Endothelial cell of umbilical vein (primary cell): ENCODE measurements at regions not wholly inside any gene's neighbourhood (a gene's known extent, or its start where the extent isn't known, plus 50 kb on each side); places are given as distances from the start of the nearest gene placed in this dataset.

Experiments
- BruUV-seq: library from RNA; stranded (reverse); fragments of 400-500 nt; replicated peaks from 2 replicates; lab custom pipeline; 2021; lab: Mats Ljungman, UMichigan
- CTCF ChIA-PET: fragments of 300-600, 350-600 bp; sonication (Branson Sonifier 250); formaldehyde crosslinking; loops from one replicate; lab custom pipeline; 2021; ENCODE audit warnings: antibody characterized with exemption, inconsistent platforms; lab: Charles Lee
- POLR2A ChIA-PET: fragments of 300-600, 350-600 bp; sonication (Branson Sonifier 250); formaldehyde crosslinking; loops from one replicate; lab custom pipeline; 2021; ENCODE audit warnings: antibody characterized with exemption, inconsistent platforms; lab: Charles Lee
- DNase-seq: peaks from one replicate; pipeline ENCODE4 v3.0.0-alpha.2; 2011; ENCODE audit warnings: low read depth, low spot score
- FAIRE-seq: peaks from 2 replicates; lab custom pipeline; 2011; peaks lifted over from hg19 to GRCh38; lab: Jason Lieb, UNC
- H2AFZ ChIP-seq: 2 replicates; pipeline ENCODE4 v1.6.0; 2012; ENCODE audit warnings: low read depth, low read length, control low read depth, inconsistent platforms
- H3K27ac ChIP-seq: 2 replicates; pipeline ENCODE4 v1.5.1; 2011; ENCODE audit warnings: low read depth, mild to moderate bottlenecking, control low read depth, low read length, moderate library complexity; ENCODE audit not compliant: insufficient read depth
- H3K27me3 ChIP-seq, 2 experiments: 2 replicates each; pipeline versions ENCODE4 v1.6.0 to v1.6.1; 2011; ENCODE audit warnings: low read length in 2 of 2, mixed read lengths in 1 of 2; ENCODE audit not compliant: control insufficient read depth in 2 of 2, insufficient read depth in 2 of 2
- H3K36me3 ChIP-seq, 2 experiments: 2 replicates in 1 of 2; 3 replicates in 1 of 2; pipeline ENCODE4 v1.5.1; 2011; ENCODE audit warnings: low read length in 2 of 2, mild to moderate bottlenecking in 1 of 2, moderate library complexity in 1 of 2; ENCODE audit not compliant: control insufficient read depth in 2 of 2, insufficient read depth in 2 of 2; ENCODE audit errors: extremely low read depth in 1 of 2
- H3K4me1 ChIP-seq: 3 replicates; pipeline ENCODE4 v1.5.1; 2011; ENCODE audit warnings: mild to moderate bottlenecking, low read length; ENCODE audit not compliant: control insufficient read depth, insufficient read depth; ENCODE audit errors: extremely low read depth
- H3K4me2 ChIP-seq: 2 replicates; pipeline ENCODE4 v1.6.1; 2011; ENCODE audit warnings: low read length, control low read depth, mixed read lengths; ENCODE audit not compliant: insufficient read depth
- H3K4me3 ChIP-seq, 3 experiments: fragments of 200-600 bp in 1 of 3; sonication (generic), shearing (Covaris generic) in 1 of 3; replicated peaks in 1 of 3; 2 replicates each; pipeline ENCODE4 v1.5.1; 2011 to 2016; ENCODE audit warnings: control low read depth in 3 of 3, low read length in 3 of 3, mild to moderate bottlenecking in 2 of 3, inconsistent platforms in 1 of 3, low read depth in 1 of 3, moderate library complexity in 1 of 3; ENCODE audit not compliant: insufficient read depth in 1 of 3
- H3K79me2 ChIP-seq: 2 replicates; pipeline ENCODE4 v1.6.0; 2012; ENCODE audit warnings: low read length, inconsistent platforms; ENCODE audit not compliant: control insufficient read depth, insufficient read depth
- H3K9ac ChIP-seq: replicated peaks from 2 replicates; pipeline ENCODE3; 2011; ENCODE audit warnings: low read length, control low read depth; ENCODE audit not compliant: insufficient read depth; ENCODE audit errors: extremely low read depth
- H3K9me1 ChIP-seq: replicated peaks from 3 replicates; pipeline ENCODE4 v1.6.0; 2011; ENCODE audit warnings: mild to moderate bottlenecking, low read length; ENCODE audit not compliant: control insufficient read depth, insufficient read depth; ENCODE audit errors: extremely low read depth
- H3K9me3 ChIP-seq: replicated peaks from 2 replicates; pipeline ENCODE4 v1.5.1; 2012; ENCODE audit warnings: low read length, inconsistent platforms; ENCODE audit not compliant: control insufficient read depth, insufficient read depth
- H4K20me1 ChIP-seq: replicated peaks from 2 replicates; pipeline ENCODE3; 2011; ENCODE audit warnings: mild to moderate bottlenecking, low read length; ENCODE audit not compliant: control insufficient read depth, insufficient read depth; ENCODE audit errors: extremely low read depth
- EZH2 ChIP-seq: IDR thresholded peaks from 2 replicates; pipeline ENCODE4 v1.6.1; 2012; ENCODE audit warnings: borderline replicate concordance, low read depth, mild to moderate bottlenecking, moderate library complexity, low read length, inconsistent platforms; ENCODE audit not compliant: severe bottlenecking
- FOS ChIP-seq: IDR thresholded peaks from 2 replicates; pipeline ENCODE4 v1.6.1; 2011; ENCODE audit warnings: mild to moderate bottlenecking, low read length, moderate library complexity, borderline replicate concordance; ENCODE audit not compliant: insufficient read depth
- GATA2 ChIP-seq: IDR thresholded peaks from 2 replicates; pipeline ENCODE4 v1.7.0; 2011; ENCODE audit warnings: low read depth, mild to moderate bottlenecking, moderate library complexity, mixed read lengths, low read length; ENCODE audit not compliant: insufficient read length, insufficient read depth
- JUN ChIP-seq: IDR thresholded peaks from 2 replicates; pipeline ENCODE4 v1.6.1; 2011; ENCODE audit warnings: borderline replicate concordance, low read depth; ENCODE audit not compliant: insufficient read length, insufficient read depth
- MAX ChIP-seq: IDR thresholded peaks from 2 replicates; pipeline ENCODE4 v1.6.1; 2011; ENCODE audit not compliant: insufficient read depth, insufficient read length
- MYC ChIP-seq: IDR thresholded peaks from one replicate; pipeline ENCODE4 v1.6.1; 2011; ENCODE audit warnings: mild to moderate bottlenecking, low read depth, low read length
- POLR2A ChIP-seq: IDR thresholded peaks from 2 replicates; pipeline ENCODE4 v1.6.1; 2012; ENCODE audit warnings: low read depth, mild to moderate bottlenecking, control low read depth, low read length
- POLR2AphosphoS5 ChIP-seq: IDR thresholded peaks from 2 replicates; pipeline ENCODE4 v1.6.1; 2012; ENCODE audit warnings: low read depth, mild to moderate bottlenecking, control low read depth, low read length, moderate library complexity; ENCODE audit not compliant: insufficient read depth
- dilution Hi-C: fragments of 300-500 bp; cut with MboI; formaldehyde crosslinking; loops from one replicate; pipeline ENCODE4 v1.15.0; 2019; ENCODE audit warnings: low sequenced_read_pairs; ENCODE audit not compliant: extremely low pct_ligation_motif_present
- intact Hi-C: fragments of 100-400 bp; cut with micrococcal nuclease; formaldehyde crosslinking; loops from one replicate; pipeline ENCODE4 v1.10.0; 2022
- TF ChIP-seq, protein P1 (sequence below), 2 donors: IDR thresholded peaks; 1 replicate in 1 of 2; 2 replicates in 1 of 2; pipeline ENCODE4 v1.5.1; 2011; ENCODE audit warnings: low read length in 2 of 2, mild to moderate bottlenecking in 2 of 2, moderate library complexity in 2 of 2, control low read depth in 1 of 2, inconsistent platforms in 1 of 2, low read depth in 1 of 2; ENCODE audit not compliant: insufficient read depth in 1 of 2; ENCODE audit errors: extremely low read depth in 1 of 2

- no peak overlapping the region for H3K4me2 ChIP-seq
- H3K9me3 ChIP-seq, result no peaks in the 10 kb centered on the region
- no peak overlapping the region for H2AFZ ChIP-seq
- TF ChIP-seq, protein P1, sequence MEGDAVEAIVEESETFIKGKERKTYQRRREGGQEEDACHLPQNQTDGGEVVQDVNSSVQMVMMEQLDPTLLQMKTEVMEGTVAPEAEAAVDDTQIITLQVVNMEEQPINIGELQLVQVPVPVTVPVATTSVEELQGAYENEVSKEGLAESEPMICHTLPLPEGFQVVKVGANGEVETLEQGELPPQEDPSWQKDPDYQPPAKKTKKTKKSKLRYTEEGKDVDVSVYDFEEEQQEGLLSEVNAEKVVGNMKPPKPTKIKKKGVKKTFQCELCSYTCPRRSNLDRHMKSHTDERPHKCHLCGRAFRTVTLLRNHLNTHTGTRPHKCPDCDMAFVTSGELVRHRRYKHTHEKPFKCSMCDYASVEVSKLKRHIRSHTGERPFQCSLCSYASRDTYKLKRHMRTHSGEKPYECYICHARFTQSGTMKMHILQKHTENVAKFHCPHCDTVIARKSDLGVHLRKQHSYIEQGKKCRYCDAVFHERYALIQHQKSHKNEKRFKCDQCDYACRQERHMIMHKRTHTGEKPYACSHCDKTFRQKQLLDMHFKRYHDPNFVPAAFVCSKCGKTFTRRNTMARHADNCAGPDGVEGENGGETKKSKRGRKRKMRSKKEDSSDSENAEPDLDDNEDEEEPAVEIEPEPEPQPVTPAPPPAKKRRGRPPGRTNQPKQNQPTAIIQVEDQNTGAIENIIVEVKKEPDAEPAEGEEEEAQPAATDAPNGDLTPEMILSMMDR (IDR thresholded peaks at IDR 0.05; ENCODE audit: extremely low read depth in 1 of 2, insufficient read depth in 1 of 2, low read depth in 1 of 2, low read length in 2 of 2), result no peak
- TF ChIP-seq MYC (no peak), POLR2A (no peak), GATA2 (no peak), JUN (no peak), MAX (no peak), FOS (no peak), POLR2AphosphoS5 (no peak), EZH2 (no peak)
- dilution Hi-C loops (no loop called here), intact Hi-C loops (no loop called here)
- no peaks in the 10 kb centered on the region for H4K20me1 ChIP-seq
- no peaks in the 10 kb centered on the region for H3K27me3 ChIP-seq
- ChIA-PET POLR2A (no interaction called here), CTCF (no interaction called here)
- no peaks in the 10 kb centered on the region for H3K4me1 ChIP-seq
- no TSS peak for BruUV-seq
- no peak overlapping the region for H3K9ac ChIP-seq
- no peaks in the 10 kb centered on the region for H3K9me1 ChIP-seq
- no peak for FAIRE-seq
- no peak for DNase-seq
- no peaks in the 10 kb centered on the region for H3K79me2 ChIP-seq
- H3K4me3 ChIP-seq, result no peak overlapping the region
- H3K27ac ChIP-seq, result no peak overlapping the region
- H3K36me3 ChIP-seq, result no peaks in the 10 kb centered on the region
These were observed 156.4 kb upstream of the DTNBP1 start for GRCh38 chr6:15819226-15819625.
